RWPE2 (cell line): ENCODE measurements at regions not wholly inside any gene's neighbourhood (a gene's known extent, or its start where the extent isn't known, plus 50 kb on each side); places are given as distances from the start of the nearest gene placed in this dataset.

Experiments
- ATAC-seq: fragments of 200-7000 bp; cut with Tn5 transposase; 3 replicates; pipeline ENCODE4 v1.9.1; 2021; ENCODE audit warnings: low read depth
- DNase-seq: peaks from one replicate; pipeline ENCODE4 v3.0.0-alpha.2; 2020; ENCODE audit warnings: low spot score
- H3K27ac ChIP-seq: fragments of 450-650 bp; 2 replicates; pipeline ENCODE4 v1.5.1; 2017; ENCODE audit warnings: mild to moderate bottlenecking; ENCODE audit not compliant: poor library complexity, severe bottlenecking
- H3K27me3 ChIP-seq: fragments of 250-450 bp; sonication (Bioruptor Pico); 2 replicates; pipeline ENCODE4 v1.5.1; 2021; ENCODE audit warnings: mild to moderate bottlenecking, moderate library complexity; ENCODE audit not compliant: insufficient read depth, poor library complexity, severe bottlenecking
- H3K36me3 ChIP-seq: fragments of 250-450 bp; sonication (Bioruptor Pico); 2 replicates; pipeline ENCODE4 v1.5.1; 2020; ENCODE audit warnings: low read depth, mild to moderate bottlenecking, moderate library complexity
- H3K4me1 ChIP-seq: fragments of 250-450 bp; sonication (Bioruptor Pico); 2 replicates; pipeline ENCODE4 v1.5.1; 2021; ENCODE audit warnings: mild to moderate bottlenecking, moderate library complexity; ENCODE audit not compliant: insufficient read depth, poor library complexity, severe bottlenecking
- H3K4me3 ChIP-seq: fragments of 250-450 bp; sonication (Bioruptor Pico); 2 replicates; pipeline ENCODE4 v1.5.1; 2021; ENCODE audit warnings: mild to moderate bottlenecking, moderate library complexity; ENCODE audit not compliant: severe bottlenecking
- H3K9me3 ChIP-seq: fragments of 250-450 bp; sonication (Bioruptor Pico); 2 replicates; pipeline ENCODE4 v1.5.1; 2021; ENCODE audit warnings: mild to moderate bottlenecking, moderate library complexity; ENCODE audit not compliant: severe bottlenecking
- CTCF ChIP-seq: fragments of 450-650 bp; IDR thresholded peaks from one replicate; pipeline ENCODE4 v1.5.1; 2017; ENCODE audit warnings: mild to moderate bottlenecking, moderate library complexity; ENCODE audit not compliant: poor library complexity, severe bottlenecking

DNA sequence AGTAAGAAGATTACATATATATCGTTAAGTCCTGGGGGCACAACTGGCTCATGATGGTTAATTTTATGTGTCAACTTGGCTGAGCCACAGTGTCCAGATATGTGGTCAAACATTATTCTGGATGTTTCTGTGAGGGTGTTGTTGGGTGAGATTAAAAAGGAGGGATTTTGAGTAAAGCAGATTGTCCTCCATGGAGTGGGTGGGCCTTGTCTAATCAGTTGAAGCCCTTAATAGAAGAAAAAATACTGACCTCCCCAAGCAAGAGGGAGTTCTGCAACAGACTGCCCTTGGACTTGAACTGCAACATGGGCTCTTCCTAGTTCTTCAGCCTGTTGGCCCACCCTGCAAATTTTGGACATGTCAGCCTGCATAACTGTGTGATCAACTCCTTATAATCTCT, 311.6 kb downstream of the RPS6KC1 start:
- ATAC-seq (no peak), DNase-seq (no peak)
- no peak for TF ChIP-seq CTCF
- Histone ChIP-seq H3K4me1 (no peaks in the 10 kb centered on the region), H3K4me3 (no peak overlapping the region), H3K9me3 (no peaks in the 10 kb centered on the region), H3K36me3 (no peaks in the 10 kb centered on the region), H3K27ac (no peak overlapping the region), H3K27me3 (no peaks in the 10 kb centered on the region)

DNA sequence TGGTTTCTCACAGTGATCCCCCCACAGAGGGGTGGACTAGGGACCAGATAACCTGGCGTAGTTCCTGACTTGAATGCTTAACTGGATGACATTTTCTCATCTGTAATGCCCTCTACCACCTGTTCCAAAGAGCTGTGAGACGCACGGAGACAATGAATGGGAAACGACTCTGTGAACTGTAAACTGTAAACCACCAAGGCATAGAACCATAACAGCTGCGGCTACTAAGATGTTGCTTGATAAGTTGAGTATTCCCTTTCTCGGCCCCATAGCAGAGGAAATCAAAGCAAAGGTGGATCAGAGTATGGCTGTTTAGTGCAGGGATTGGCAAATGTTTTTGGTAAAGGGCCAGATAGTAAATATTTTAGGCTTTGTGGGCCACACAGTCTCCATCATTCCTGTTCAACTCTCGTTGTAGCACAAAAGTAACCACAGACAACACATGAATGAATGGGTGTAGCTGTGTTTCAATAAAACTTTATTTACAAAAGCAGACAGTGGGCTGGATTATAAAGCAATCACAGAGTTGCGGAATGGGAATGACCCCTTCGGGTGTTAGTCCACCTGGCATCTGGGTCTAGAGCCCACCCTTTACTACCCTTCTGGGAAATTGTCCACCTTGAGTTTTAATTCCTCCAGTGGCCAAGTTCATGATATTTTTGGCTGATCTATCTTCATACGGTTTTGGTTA, 315.2 kb downstream of the RPS6KC1 start:
- H3K27ac ChIP-seq, result no peak overlapping the region
- H3K9me3 ChIP-seq, result no peaks in the 10 kb centered on the region
- no peaks in the 10 kb centered on the region for H3K36me3 ChIP-seq
- TF ChIP-seq CTCF, result no peak
- H3K27me3 ChIP-seq, result no peaks in the 10 kb centered on the region
- DNase-seq (no peak), ATAC-seq (no peak)
- H3K4me1 ChIP-seq, result no peaks in the 10 kb centered on the region
- H3K4me3 ChIP-seq, result no peak overlapping the region

- H3K4me1 ChIP-seq, result no peaks in the 10 kb centered on the region
- ATAC-seq (no peak), DNase-seq (no peak)
- no peaks in the 10 kb centered on the region for H3K9me3 ChIP-seq
- no peak for TF ChIP-seq CTCF
- H3K27ac ChIP-seq, result no peak overlapping the region
- H3K27me3 ChIP-seq, result no peaks in the 10 kb centered on the region
- H3K36me3 ChIP-seq, result no peaks in the 10 kb centered on the region
- H3K4me3 ChIP-seq, result no peak overlapping the region
Observed at GRCh38 chr1:213369465-213369864, 318.4 kb downstream of the RPS6KC1 start.

GRCh38 chr1:213370523-213370922, 319.5 kb downstream of the RPS6KC1 start:
- Histone ChIP-seq H3K27ac (no peak overlapping the region), H3K4me3 (no peak overlapping the region), H3K27me3 (no peaks in the 10 kb centered on the region), H3K36me3 (no peaks in the 10 kb centered on the region), H3K4me1 (no peaks in the 10 kb centered on the region), H3K9me3 (no peaks in the 10 kb centered on the region)
- TF ChIP-seq CTCF, result no peak
- no peak for DNase-seq
- ATAC-seq, result no peak

GRCh38 chr1:213371525-213371846, 320.4 kb downstream of the RPS6KC1 start:
- Histone ChIP-seq H3K9me3 (no peaks in the 10 kb centered on the region), H3K27me3 (no peaks in the 10 kb centered on the region), H3K36me3 (no peaks in the 10 kb centered on the region), H3K4me1 (no peaks in the 10 kb centered on the region), H3K4me3 (no peak overlapping the region), H3K27ac (no peak overlapping the region)
- DNase-seq (no peak), ATAC-seq (no peak)
- no peak for TF ChIP-seq CTCF
